Thoracic aorta (tissue), 2 donors: ENCODE measurements at regions not wholly inside any gene's neighbourhood (a gene's known extent, or its start where the extent isn't known, plus 50 kb on each side); places are given as distances from the start of the nearest gene placed in this dataset.

Experiments used
- ATAC-seq: fragments of 150-250 bp; one replicate; pipeline ENCODE4 v1.8.0; 2017; ENCODE audit warnings: low read depth; ENCODE audit not compliant: insufficient number of reproducible peaks, low FRiP score
- DNase-seq: peaks from one replicate; pipeline ENCODE4 v3.0.0-alpha.2; 2020; ENCODE audit warnings: low spot score
- H3K27ac ChIP-seq, 2 donors: fragments of 200-600 bp; sonication (generic); 1 replicate in 1 of 2; 2 replicates in 1 of 2; pipeline ENCODE4 v1.5.1; 2016; ENCODE audit warnings: mild to moderate bottlenecking in 2 of 2, moderate library complexity in 2 of 2
- H3K27me3 ChIP-seq: fragments of 200-600 bp; sonication (generic); replicated peaks from 2 replicates; pipeline ENCODE4 v1.6.0; 2016; ENCODE audit warnings: mild to moderate bottlenecking; ENCODE audit not compliant: insufficient read depth
- H3K36me3 ChIP-seq: fragments of 200-600 bp; sonication (generic); one replicate; pipeline ENCODE4 v1.5.1; 2016
- H3K4me1 ChIP-seq, 2 donors: fragments of 200-600 bp; sonication (generic); 1 replicate in 1 of 2; 2 replicates in 1 of 2; pipeline versions ENCODE4 v1.5.1 to v1.6.0; 2016; ENCODE audit warnings: low read depth in 2 of 2, mild to moderate bottlenecking in 1 of 2; ENCODE audit not compliant: control insufficient read depth in 1 of 2
- H3K4me3 ChIP-seq: fragments of 200-600 bp; sonication (generic); 2 replicates; pipeline ENCODE4 v1.5.1; 2016; ENCODE audit warnings: mild to moderate bottlenecking
- H3K9me3 ChIP-seq: fragments of 200-600 bp; sonication (generic); 2 replicates; pipeline ENCODE4 v1.5.1; 2016
- CTCF ChIP-seq: fragments of 200-600 bp; sonication (generic); IDR thresholded peaks from one replicate; pipeline ENCODE4 v1.5.1; 2019; ENCODE audit warnings: antibody characterized with exemption

GRCh38 chr5:138702166-138703077 lies 50.8 kb upstream of the CTNNA1 start:
- TF ChIP-seq CTCF, result no peak
- DNase-seq (no peak), ATAC-seq (no peak)
- Histone ChIP-seq H3K9me3 (no peaks in the 10 kb centered on the region), H3K4me3 (no peak overlapping the region), H3K27ac (no peak overlapping the region), H3K36me3 (no peaks in the 10 kb centered on the region), H3K27me3 (no peaks in the 10 kb centered on the region), H3K4me1 (peaks cover 0 to 8% of the 10 kb centered on the region in 2 donors)

GRCh38 chr5:138701678-138702077 lies 51.5 kb upstream of the CTNNA1 start:
- no peak overlapping the region for H3K4me3 ChIP-seq
- no peaks in the 10 kb centered on the region for H3K9me3 ChIP-seq
- no peak for TF ChIP-seq CTCF
- peaks cover 0 to 8% of the 10 kb centered on the region in 2 donors for H3K4me1 ChIP-seq
- no peak overlapping the region for H3K27ac ChIP-seq
- no peak for DNase-seq
- ATAC-seq, result no peak
- no peaks in the 10 kb centered on the region for H3K27me3 ChIP-seq
- H3K36me3 ChIP-seq, result no peaks in the 10 kb centered on the region

- TF ChIP-seq CTCF, result no peak
- Histone ChIP-seq H3K27ac (no peak overlapping the region), H3K4me3 (no peak overlapping the region), H3K36me3 (no peaks in the 10 kb centered on the region), H3K4me1 (peaks cover 0 to 8% of the 10 kb centered on the region in 2 donors), H3K27me3 (no peaks in the 10 kb centered on the region), H3K9me3 (no peaks in the 10 kb centered on the region)
- ATAC-seq (no peak), DNase-seq (no peak)
These were observed 52.5 kb upstream of the CTNNA1 start for GRCh38 chr5:138700581-138701362.

- no peak for ATAC-seq
These were observed 53.7 kb upstream of the CTNNA1 start for GRCh38 chr5:138699482-138699881.

More at GRCh38 chr5:138699482-138699881, 53.7 kb upstream of the CTNNA1 start:
- Histone ChIP-seq H3K36me3 (no peaks in the 10 kb centered on the region), H3K4me1 (peaks cover 0 to 8% of the 10 kb centered on the region in 2 donors), H3K27me3 (no peaks in the 10 kb centered on the region), H3K27ac (no peak overlapping the region), H3K9me3 (no peaks in the 10 kb centered on the region), H3K4me3 (no peak overlapping the region)
- DNase-seq, result no peak
- TF ChIP-seq CTCF, result no peak
